HEK293 (cell line): ENCODE measurements at regions not wholly inside any gene's neighbourhood (a gene's known extent, or its start where the extent isn't known, plus 50 kb on each side); places are given as distances from the start of the nearest gene placed in this dataset.

ENCODE experiments used
- CTCF ChIA-PET: fragments of 350-600 bp; formaldehyde crosslinking; extraction: SDS; loops from one replicate; lab custom pipeline; 2021; ENCODE audit warnings: antibody characterized with exemption; lab: Yijun Ruan, JAX
- POLR2A ChIA-PET: fragments of 300-600 bp; formaldehyde crosslinking; extraction: SDS; loops from one replicate; lab custom pipeline; 2020; ENCODE audit warnings: antibody characterized with exemption, inconsistent platforms; lab: Yijun Ruan, JAX
- H3K27ac ChIP-seq: fragments of 200-500 bp; sonication (Bioruptor generic); 2 replicates; pipeline ENCODE4 v1.5.1; 2014; ENCODE audit warnings: low read depth, low read length, control low read depth, inconsistent platforms; ENCODE audit errors: extremely low read depth
- H3K36me3 ChIP-seq, 2 experiments: fragments of 200-500 bp in 1 of 2; sonication (Bioruptor generic) in 1 of 2; 1 replicate in 1 of 2; 2 replicates in 1 of 2; pipeline ENCODE4 v1.5.1; 2014 to 2017; ENCODE audit warnings: inconsistent platforms in 2 of 2, low read length in 2 of 2; ENCODE audit not compliant: control insufficient read depth in 2 of 2, insufficient read depth in 1 of 2
- H3K4me1 ChIP-seq: fragments of 200-500 bp; sonication (Bioruptor generic); 2 replicates; pipeline ENCODE4 v1.5.1; 2014; ENCODE audit warnings: mild to moderate bottlenecking, low read length, inconsistent platforms; ENCODE audit not compliant: control insufficient read depth, insufficient read depth
- H3K4me3 ChIP-seq: 2 replicates; pipeline ENCODE4 v1.5.1; 2011; ENCODE audit warnings: low read depth, mild to moderate bottlenecking, control low read depth, low read length, moderate library complexity
- H3K9me3 ChIP-seq: fragments of 200-500 bp; sonication (Bioruptor generic); 2 replicates; pipeline ENCODE4 v1.5.1; 2014; ENCODE audit warnings: low read depth, low read length, inconsistent platforms; ENCODE audit not compliant: control insufficient read depth, insufficient read depth
- EGR2 ChIP-seq: fragments of 450-650 bp; formaldehyde crosslinking; IDR thresholded peaks from 2 replicates; pipeline ENCODE4 v1.5.1; 2016; ENCODE audit warnings: low read depth, missing biosample characterization, missing genetic modification characterization
- GLIS1 ChIP-seq: fragments of 450-650 bp; formaldehyde crosslinking; IDR thresholded peaks from 2 replicates; pipeline ENCODE4 v1.5.1; 2016; ENCODE audit warnings: missing biosample characterization, missing genetic modification characterization
- KLF1 ChIP-seq: fragments of 450-650 bp; formaldehyde crosslinking; IDR thresholded peaks from 2 replicates; pipeline ENCODE4 v1.5.1; 2016; ENCODE audit warnings: missing biosample characterization, missing genetic modification characterization
- MYNN ChIP-seq: fragments of 450-650 bp; formaldehyde crosslinking; IDR thresholded peaks from 2 replicates; pipeline ENCODE4 v1.5.1; 2016; ENCODE audit warnings: missing biosample characterization, missing genetic modification characterization, borderline replicate concordance
- REPIN1 ChIP-seq: fragments of 450-650 bp; formaldehyde crosslinking; IDR thresholded peaks from 2 replicates; pipeline ENCODE4 v1.5.1; 2017; ENCODE audit warnings: missing biosample characterization, missing genetic modification characterization, low read depth
- YY1 ChIP-seq: fragments of 450-650 bp; formaldehyde crosslinking; IDR thresholded peaks from 2 replicates; pipeline ENCODE4 v1.5.1; 2018; ENCODE audit warnings: missing biosample characterization, missing genetic modification characterization
- ZBTB10 ChIP-seq: fragments of 450-650 bp; formaldehyde crosslinking; IDR thresholded peaks from 2 replicates; pipeline ENCODE4 v1.5.1; 2016; ENCODE audit warnings: missing biosample characterization, missing genetic modification characterization
- ZFP37 ChIP-seq: fragments of 450-650 bp; formaldehyde crosslinking; IDR thresholded peaks from 2 replicates; pipeline ENCODE4 v1.5.1; 2016; ENCODE audit warnings: missing biosample characterization, missing genetic modification characterization
- ZFP69B ChIP-seq: fragments of 450-650 bp; formaldehyde crosslinking; IDR thresholded peaks from 2 replicates; pipeline ENCODE4 v1.5.1; 2016; ENCODE audit warnings: missing biosample characterization, missing genetic modification characterization
- ZNF133 ChIP-seq: fragments of 450-650 bp; formaldehyde crosslinking; IDR thresholded peaks from 2 replicates; pipeline ENCODE4 v1.5.1; 2016; ENCODE audit warnings: missing biosample characterization, missing genetic modification characterization
- ZNF148 ChIP-seq: fragments of 450-650 bp; formaldehyde crosslinking; IDR thresholded peaks from 2 replicates; pipeline ENCODE4 v1.5.0; 2017; ENCODE audit warnings: missing biosample characterization, missing genetic modification characterization, borderline replicate concordance
- ZNF175 ChIP-seq: fragments of 450-650 bp; formaldehyde crosslinking; IDR thresholded peaks from 2 replicates; pipeline ENCODE4 v1.5.1; 2016; ENCODE audit warnings: missing biosample characterization, missing genetic modification characterization
- ZNF18 ChIP-seq: fragments of 450-650 bp; formaldehyde crosslinking; IDR thresholded peaks from 2 replicates; pipeline ENCODE4 v1.5.1; 2016; ENCODE audit warnings: missing biosample characterization, missing genetic modification characterization
- ZNF23 ChIP-seq: fragments of 450-650 bp; formaldehyde crosslinking; IDR thresholded peaks from 2 replicates; pipeline ENCODE4 v1.5.1; 2016; ENCODE audit warnings: missing biosample characterization, missing genetic modification characterization, borderline replicate concordance
- ZNF26 ChIP-seq: fragments of 450-650 bp; formaldehyde crosslinking; IDR thresholded peaks from 2 replicates; pipeline ENCODE4 v1.5.1; 2016; ENCODE audit warnings: missing biosample characterization, missing genetic modification characterization
- ZNF324 ChIP-seq: fragments of 450-650 bp; formaldehyde crosslinking; IDR thresholded peaks from 2 replicates; pipeline ENCODE4 v1.5.1; 2016; ENCODE audit warnings: missing biosample characterization, missing genetic modification characterization
- ZNF362 ChIP-seq: fragments of 450-650 bp; formaldehyde crosslinking; IDR thresholded peaks from 2 replicates; pipeline ENCODE4 v1.5.1; 2016; ENCODE audit warnings: missing biosample characterization, missing genetic modification characterization
- ZNF580 ChIP-seq: fragments of 450-650 bp; formaldehyde crosslinking; IDR thresholded peaks from 2 replicates; pipeline ENCODE4 v1.5.1; 2016; ENCODE audit warnings: missing biosample characterization, missing genetic modification characterization
- ZNF596 ChIP-seq: fragments of 450-650 bp; IDR thresholded peaks from 2 replicates; pipeline ENCODE4 v1.5.0; 2018; ENCODE audit warnings: missing biosample characterization, mild to moderate bottlenecking, missing genetic modification characterization, moderate library complexity
- ZNF623 ChIP-seq: fragments of 450-650 bp; formaldehyde crosslinking; IDR thresholded peaks from 2 replicates; pipeline ENCODE4 v1.5.1; 2016; ENCODE audit warnings: missing biosample characterization, missing genetic modification characterization
- ZNF658 ChIP-seq: fragments of 450-650 bp; formaldehyde crosslinking; IDR thresholded peaks from 2 replicates; pipeline ENCODE4; 2016; ENCODE audit warnings: missing biosample characterization, missing genetic modification characterization
- ZNF747 ChIP-seq: fragments of 450-650 bp; formaldehyde crosslinking; IDR thresholded peaks from 2 replicates; pipeline ENCODE4 v1.5.1; 2016; ENCODE audit warnings: missing biosample characterization, missing genetic modification characterization
- ZNF768 ChIP-seq: fragments of 450-650 bp; formaldehyde crosslinking; IDR thresholded peaks from 2 replicates; pipeline ENCODE4 v1.5.1; 2018; ENCODE audit warnings: missing biosample characterization, mild to moderate bottlenecking, missing genetic modification characterization
- ZNF837 ChIP-seq: fragments of 450-650 bp; formaldehyde crosslinking; IDR thresholded peaks from 2 replicates; pipeline ENCODE4 v1.5.1; 2016; ENCODE audit warnings: missing biosample characterization, missing genetic modification characterization
- ZSCAN30 ChIP-seq: fragments of 450-650 bp; IDR thresholded peaks from 2 replicates; pipeline ENCODE4 v1.5.1; 2018; ENCODE audit warnings: missing biosample characterization, mild to moderate bottlenecking, missing genetic modification characterization, moderate library complexity

GRCh38 chr11:119936426-119936825, 201.5 kb downstream of the TRIM29 start:
- ChIA-PET POLR2A (no interaction called here), CTCF (interaction anchor here (0.8 to 1.2 kb wide), 3 partner anchors 16 to 30 kb away, joined by 3 read pairs; no protein-coding TSS in a partner anchor)
- Histone ChIP-seq H3K4me3 (no peak overlapping the region), H3K27ac (no peak overlapping the region), H3K36me3 (no peaks in the 10 kb centered on the region), H3K4me1 (no peaks in the 10 kb centered on the region), H3K9me3 (no peaks in the 10 kb centered on the region)
- TF ChIP-seq REPIN1 (tag by site-specific recombination) (no peak), ZNF623 (tag by site-specific recombination) (no peak), ZNF324 (tag by site-specific recombination) (no peak), ZNF658 (tag by site-specific recombination) (no peak), ZNF747 (no peak), ZSCAN30 (tag by site-specific recombination) (no peak), ZFP37 (tag by site-specific recombination) (no peak), ZBTB10 (tag by site-specific recombination) (no peak), KLF1 (tag by site-specific recombination) (no peak), ZNF23 (tag by site-specific recombination) (no peak), ZNF362 (no peak), ZNF837 (tag by site-specific recombination) (no peak), MYNN (tag by site-specific recombination) (no peak), ZNF133 (tag by site-specific recombination) (no peak), ZFP69B (no peak), ZNF26 (no peak), ZNF580 (tag by site-specific recombination) (no peak), ZNF148 (tag by site-specific recombination) (no peak)

GRCh38 chr11:119935349-119935925, 202.5 kb downstream of the TRIM29 start:
- Histone ChIP-seq H3K9me3 (no peaks in the 10 kb centered on the region), H3K36me3 (no peaks in the 10 kb centered on the region), H3K4me3 (no peak overlapping the region), H3K4me1 (no peaks in the 10 kb centered on the region), H3K27ac (no peak overlapping the region)
- ChIA-PET CTCF (interaction anchor here (0.7 kb wide), 1 partner anchor 54 kb away, joined by 3 read pairs; no protein-coding TSS in a partner anchor), POLR2A (no interaction called here)
- no peak for TF ChIP-seq ZFP37 (tag by site-specific recombination)
- no peak for TF ChIP-seq GLIS1 (tag by site-specific recombination)
- no peak for TF ChIP-seq ZNF175 (tag by site-specific recombination)
- no peak for TF ChIP-seq EGR2
- TF ChIP-seq ZNF596 (tag by site-specific recombination), result no peak
- TF ChIP-seq ZNF18 (tag by site-specific recombination), result no peak
- TF ChIP-seq ZNF768, result no peak
- no peak for TF ChIP-seq ZNF580 (tag by site-specific recombination)
- no peak for TF ChIP-seq YY1
